A549 (cell line): ENCODE measurements at regions not wholly inside any gene's neighbourhood (a gene's known extent, or its start where the extent isn't known, plus 50 kb on each side); places are given as distances from the start of the nearest gene placed in this dataset.

Experiments
- CHD2 ChIP-seq: fragments of 150-350 bp; IDR thresholded peaks from 2 replicates; pipeline ENCODE4 v1.6.1; 2014; ENCODE audit warnings: low read length; ENCODE audit not compliant: partially characterized antibody
- CTCF ChIP-seq: fragments of >200 bp; sonication (Bioruptor Twin); formaldehyde crosslinking; IDR thresholded peaks from 3 replicates; pipeline ENCODE4 v1.5.1; 2016
- EHMT2 ChIP-seq: fragments of 200-600 bp; sonication (generic); IDR thresholded peaks from 2 replicates; pipeline ENCODE4 v1.6.1; 2016; ENCODE audit warnings: antibody characterized with exemption, low read depth, mild to moderate bottlenecking, moderate library complexity
- FOSL2 ChIP-seq, 2 experiments: fragments of 450-650 bp in 1 of 2; fragments of >200 bp in 1 of 2; sonication (Bioruptor Twin) in 1 of 2; formaldehyde crosslinking; IDR thresholded peaks; 2 replicates each; pipeline versions ENCODE4 v1.5.0 to v1.6.1; 2016 to 2020; ENCODE audit warnings: mild to moderate bottlenecking in 1 of 2, moderate library complexity in 1 of 2
- KDM5A ChIP-seq: fragments of 200-600 bp; sonication (generic); IDR thresholded peaks from 2 replicates; pipeline ENCODE4 v1.6.1; 2016; ENCODE audit warnings: antibody characterized with exemption, mild to moderate bottlenecking
- MAX ChIP-seq: IDR thresholded peaks from 2 replicates; pipeline ENCODE4 v1.6.1; 2012
- MAZ ChIP-seq: fragments of 150-350 bp; IDR thresholded peaks from 2 replicates; pipeline ENCODE4 v1.6.1; 2014; ENCODE audit warnings: antibody characterized with exemption, low read depth, low read length, borderline replicate concordance
- PHF8 ChIP-seq: fragments of 200-600 bp; sonication (generic); IDR thresholded peaks from 2 replicates; pipeline ENCODE4 v1.6.1; 2016; ENCODE audit warnings: low read depth, mild to moderate bottlenecking, antibody characterized with exemption, moderate library complexity, borderline replicate concordance
- POLR2A ChIP-seq: IDR thresholded peaks from 2 replicates; pipeline ENCODE4 v1.6.1; 2012; ENCODE audit warnings: mild to moderate bottlenecking, low read length
- RCOR1 ChIP-seq: fragments of 150-350 bp; IDR thresholded peaks from 2 replicates; pipeline ENCODE4 v1.6.1; 2014; ENCODE audit warnings: antibody characterized with exemption, low read length, low read depth
- SMC3 ChIP-seq: fragments of >200 bp; sonication (Bioruptor Twin); formaldehyde crosslinking; IDR thresholded peaks from 3 replicates; pipeline ENCODE4 v1.6.1; 2018; ENCODE audit warnings: inconsistent platforms
- ZSCAN20 ChIP-seq: fragments of 250-450 bp; sonication (Bioruptor Pico); IDR thresholded peaks from 2 replicates; pipeline ENCODE4 v1.8.0; 2022; ENCODE audit warnings: mild to moderate bottlenecking, moderate library complexity

DNA sequence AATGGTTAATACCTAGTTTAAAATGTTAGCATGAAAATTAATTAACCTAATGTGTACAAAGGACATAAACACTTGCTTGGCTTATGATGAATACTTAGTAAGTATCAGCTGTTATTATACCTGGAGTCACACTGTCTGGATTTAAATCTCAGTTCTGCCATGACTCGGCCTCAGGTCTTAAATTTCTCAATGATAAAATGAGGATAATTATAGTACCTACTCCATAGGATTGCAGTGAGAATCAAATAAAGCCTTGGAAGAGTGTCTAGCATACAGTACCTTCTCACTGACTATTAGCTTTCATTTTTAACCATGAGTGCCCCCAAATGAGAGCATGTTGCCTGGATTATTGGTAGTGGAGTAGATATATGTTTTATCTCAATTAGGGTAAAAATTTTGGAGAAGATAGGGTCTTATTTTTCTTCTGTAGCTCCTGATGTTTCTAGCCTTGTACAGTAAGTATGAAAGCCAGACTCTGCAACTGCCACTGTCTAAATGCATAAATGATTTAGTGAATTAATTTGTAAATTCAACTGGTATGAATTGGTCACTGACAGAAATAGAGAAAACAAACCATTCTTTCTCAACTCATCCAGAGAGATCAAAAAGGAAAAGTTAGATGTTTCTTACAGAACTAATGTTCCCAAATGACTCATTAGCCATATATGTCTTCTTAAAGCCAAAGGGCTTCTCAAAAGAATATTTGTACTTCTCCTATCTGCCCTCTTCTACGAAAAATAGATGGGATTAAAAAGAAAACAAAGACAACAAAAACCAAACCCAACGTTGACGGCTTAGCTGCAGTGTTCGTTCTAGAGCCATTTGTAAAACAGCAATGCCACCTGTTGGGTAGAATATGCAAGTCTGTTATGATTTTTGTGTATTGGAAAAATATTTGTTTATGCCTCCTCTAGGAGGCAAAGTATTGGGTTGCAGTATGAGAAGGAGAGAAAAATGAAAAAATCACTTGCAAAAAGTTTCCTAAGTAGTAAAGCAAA, 53.8 kb upstream of the MROH9 start:
- TF ChIP-seq PHF8 (no peak), POLR2A (no peak), RCOR1 (no peak), MAX (no peak), FOSL2 (IDR thresholded peaks at IDR 0.05) (no peak), FOSL2 (CRISPR knock-in tag; IDR thresholded peaks at IDR 0.05) (no peak), CHD2 (no peak), ZSCAN20 (no peak), KDM5A (no peak), SMC3 (peak; percentile 48; the same call in 2 of the 3 replicates), EHMT2 (no peak), CTCF (peak; percentile 34; the same call in 2 of the 3 replicates), MAZ (no peak)
